Uterus (tissue), 3 donors: ENCODE measurements at regions not wholly inside any gene's neighbourhood (a gene's known extent, or its start where the extent isn't known, plus 50 kb on each side); places are given as distances from the start of the nearest gene placed in this dataset.

Experiments used
- DNase-seq, 2 donors: peaks; one replicate each; pipeline ENCODE4 v3.0.0-alpha.2; 2019 to 2020
- H3K27ac ChIP-seq, 2 donors: fragments of 200-600 bp; sonication (generic); 1 replicate in 1 of 2; 2 replicates in 1 of 2; pipeline ENCODE4 v1.5.1; 2016 to 2018
- H3K27me3 ChIP-seq, 2 donors: fragments of 200-600 bp; sonication (generic); one replicate each; pipeline ENCODE4 v1.5.1; 2018 to 2019; ENCODE audit warnings: control low read depth in 1 of 2
- H3K36me3 ChIP-seq, 2 donors: fragments of 200-600 bp; sonication (generic); one replicate each; pipeline ENCODE4 v1.5.1; 2019; ENCODE audit warnings: control low read depth in 1 of 2
- H3K4me1 ChIP-seq, 2 donors: fragments of 200-600 bp; sonication (generic); one replicate each; pipeline ENCODE4 v1.5.1; 2018 to 2019; ENCODE audit warnings: control low read depth in 1 of 2
- H3K4me3 ChIP-seq, 2 donors: fragments of 200-600 bp; sonication (generic); 1 replicate in 1 of 2; 2 replicates in 1 of 2; pipeline ENCODE4 v1.5.1; 2018 to 2019; ENCODE audit warnings: mild to moderate bottlenecking in 1 of 2
- H3K9me3 ChIP-seq, 2 donors: fragments of 200-600 bp; sonication (generic); one replicate each; pipeline ENCODE4 v1.5.1; 2019; ENCODE audit warnings: control low read depth in 1 of 2
- POLR2A ChIP-seq, 2 donors: fragments of 450-650 bp; IDR thresholded peaks; one replicate each; pipeline ENCODE4 v1.6.1; 2016; ENCODE audit warnings: antibody characterized with exemption in 2 of 2, mild to moderate bottlenecking in 1 of 2, moderate library complexity in 1 of 2
- intact Hi-C: fragments of 100-400 bp; cut with DNase I; formaldehyde crosslinking; loops from one replicate; pipeline ENCODE4 v1.15.1; 2023; ENCODE audit warnings: low total_unique reads
- TF ChIP-seq, protein P1 (sequence below), 4 experiments: fragments of 200-600 bp in 2 of 4; fragments of 450-650 bp in 2 of 4; sonication (generic) in 2 of 4; IDR thresholded peaks; one replicate each; pipeline ENCODE4 v1.5.1; 2016 to 2019; ENCODE audit warnings: antibody characterized with exemption in 4 of 4, mild to moderate bottlenecking in 2 of 4, moderate library complexity in 1 of 4
- donor health status: DM: yes; HTN: yes; CAD: no.

DNA sequence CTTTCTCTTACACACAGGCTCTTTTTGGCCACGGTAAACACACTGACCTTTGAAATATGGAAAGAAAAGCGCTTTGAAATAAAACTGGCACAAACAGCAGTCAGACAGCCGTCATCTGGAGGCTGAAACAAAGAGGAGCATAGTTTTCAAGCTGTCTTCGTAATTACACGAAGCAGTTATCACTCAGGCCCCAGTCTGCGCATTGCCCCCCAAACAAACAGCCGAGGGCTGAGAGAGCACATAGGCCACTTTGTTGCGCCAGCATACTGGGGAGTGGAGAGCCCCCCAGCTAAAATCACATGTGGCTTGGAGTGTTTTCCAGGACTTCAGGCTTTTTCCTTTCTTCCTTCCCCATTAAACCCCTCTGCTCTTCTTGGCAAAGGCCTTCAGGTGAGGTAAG lies 142.9 kb upstream of the BTG1 start:
- peak overlapping the region; percentile 76 to 85 for H3K27ac ChIP-seq
- TF ChIP-seq, protein P1, sequence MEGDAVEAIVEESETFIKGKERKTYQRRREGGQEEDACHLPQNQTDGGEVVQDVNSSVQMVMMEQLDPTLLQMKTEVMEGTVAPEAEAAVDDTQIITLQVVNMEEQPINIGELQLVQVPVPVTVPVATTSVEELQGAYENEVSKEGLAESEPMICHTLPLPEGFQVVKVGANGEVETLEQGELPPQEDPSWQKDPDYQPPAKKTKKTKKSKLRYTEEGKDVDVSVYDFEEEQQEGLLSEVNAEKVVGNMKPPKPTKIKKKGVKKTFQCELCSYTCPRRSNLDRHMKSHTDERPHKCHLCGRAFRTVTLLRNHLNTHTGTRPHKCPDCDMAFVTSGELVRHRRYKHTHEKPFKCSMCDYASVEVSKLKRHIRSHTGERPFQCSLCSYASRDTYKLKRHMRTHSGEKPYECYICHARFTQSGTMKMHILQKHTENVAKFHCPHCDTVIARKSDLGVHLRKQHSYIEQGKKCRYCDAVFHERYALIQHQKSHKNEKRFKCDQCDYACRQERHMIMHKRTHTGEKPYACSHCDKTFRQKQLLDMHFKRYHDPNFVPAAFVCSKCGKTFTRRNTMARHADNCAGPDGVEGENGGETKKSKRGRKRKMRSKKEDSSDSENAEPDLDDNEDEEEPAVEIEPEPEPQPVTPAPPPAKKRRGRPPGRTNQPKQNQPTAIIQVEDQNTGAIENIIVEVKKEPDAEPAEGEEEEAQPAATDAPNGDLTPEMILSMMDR (IDR thresholded peaks at IDR 0.05): no peak
- TF ChIP-seq POLR2A (IDR thresholded peaks at IDR 0.05): no peak
- peak; percentile 43 to 68 for DNase-seq
- H3K4me1 ChIP-seq: no peaks in the 10 kb centered on the region
- H3K4me3 ChIP-seq: no peak overlapping the region
- no peaks in the 10 kb centered on the region for H3K9me3 ChIP-seq
- H3K36me3 ChIP-seq: no peaks in the 10 kb centered on the region
- no peaks in the 10 kb centered on the region for H3K27me3 ChIP-seq
- intact Hi-C loops: no loop called here

DNA sequence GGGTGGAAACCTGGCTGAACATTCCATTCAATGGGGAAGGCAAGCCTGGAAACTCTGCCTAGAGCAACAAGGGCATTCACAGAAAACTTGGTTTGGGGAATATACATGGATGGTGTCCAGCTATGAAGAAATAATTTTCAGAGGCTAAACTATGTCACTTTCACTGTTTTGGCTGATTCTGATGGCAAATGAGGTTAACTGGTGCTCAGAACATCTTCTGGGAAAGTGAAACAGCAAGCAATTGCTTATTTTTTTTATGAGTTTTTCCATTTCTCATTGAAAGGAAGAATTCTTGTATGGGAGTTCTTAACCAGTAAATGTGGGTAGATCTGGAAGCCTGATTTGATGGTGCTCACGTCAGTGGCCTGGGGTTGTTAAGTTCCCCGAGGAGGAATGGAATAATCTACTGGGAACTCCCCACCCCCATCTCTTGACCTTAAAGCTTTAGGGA lies 132.8 kb upstream of the BTG1 start:
- no peak for TF ChIP-seq POLR2A (IDR thresholded peaks at IDR 0.05)
- TF ChIP-seq, protein P1 (IDR thresholded peaks at IDR 0.05): no peak
- H3K4me1 ChIP-seq: peaks cover 0 to 9% of the 10 kb centered on the region in 2 donors
- no peak overlapping the region for H3K4me3 ChIP-seq
- no peaks in the 10 kb centered on the region for H3K9me3 ChIP-seq
- H3K36me3 ChIP-seq: no peaks in the 10 kb centered on the region
- H3K27me3 ChIP-seq: no peaks in the 10 kb centered on the region
- DNase-seq: peak; percentile 43 to 59
- intact Hi-C loops: no loop called here
- peak overlapping the region; percentile 65 to 70 for H3K27ac ChIP-seq

DNA sequence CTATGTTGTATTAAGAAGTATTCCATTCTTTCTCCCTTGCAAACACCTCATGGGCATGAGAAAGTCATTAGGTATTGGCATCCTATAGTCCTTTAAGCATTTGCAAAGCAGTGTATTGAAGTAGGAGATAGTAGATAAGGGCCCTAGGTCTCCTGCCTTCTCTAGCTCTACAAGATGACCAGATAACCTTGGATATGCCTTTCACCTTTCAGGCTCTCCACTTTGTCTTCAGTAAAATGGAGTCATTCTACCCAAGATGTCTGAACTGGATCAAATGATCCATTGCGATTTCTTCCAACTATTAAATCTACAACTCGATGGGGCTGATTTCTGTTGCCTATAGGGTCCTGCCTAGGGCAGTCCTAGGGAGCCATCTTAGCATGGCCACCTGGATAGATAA lies 132.1 kb upstream of the BTG1 start:
- no peak for TF ChIP-seq POLR2A (IDR thresholded peaks at IDR 0.05)
- TF ChIP-seq, protein P1 (IDR thresholded peaks at IDR 0.05): no peak
- H3K4me3 ChIP-seq: no peak overlapping the region
- intact Hi-C loops: no loop called here
- no peaks in the 10 kb centered on the region for H3K36me3 ChIP-seq
- no peaks in the 10 kb centered on the region for H3K27me3 ChIP-seq
- peak overlapping the region; percentile 65 to 70 for H3K27ac ChIP-seq
- H3K9me3 ChIP-seq: no peaks in the 10 kb centered on the region
- DNase-seq: no peak
- H3K4me1 ChIP-seq: peaks cover 0 to 9% of the 10 kb centered on the region in 2 donors

DNA sequence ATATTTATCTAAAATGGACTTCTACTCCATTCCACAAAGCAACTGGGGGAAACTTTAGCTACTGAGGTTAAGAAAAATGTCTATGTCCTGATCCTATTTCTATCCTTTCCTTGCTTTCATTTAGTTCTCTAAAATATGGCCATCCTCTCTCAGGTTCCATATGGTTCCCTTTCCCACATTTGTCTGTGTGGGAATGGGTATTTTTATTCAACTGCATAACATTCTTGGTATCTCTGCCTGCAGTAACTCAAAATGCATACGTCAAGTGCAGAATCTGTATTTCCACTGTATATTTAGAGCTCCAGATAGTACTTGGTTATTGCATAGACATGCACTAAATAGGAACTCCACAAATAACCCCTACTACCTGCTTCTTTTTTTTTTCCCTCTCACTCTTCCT lies 130.6 kb upstream of the BTG1 start:
- TF ChIP-seq, protein P1 (IDR thresholded peaks at IDR 0.05): no peak
- no peak for TF ChIP-seq POLR2A (IDR thresholded peaks at IDR 0.05)
- Histone ChIP-seq H3K36me3 (no peaks in the 10 kb centered on the region), H3K4me1 (peaks cover 0 to 9% of the 10 kb centered on the region in 2 donors), H3K27me3 (no peaks in the 10 kb centered on the region), H3K9me3 (no peaks in the 10 kb centered on the region), H3K4me3 (no peak overlapping the region), H3K27ac (no peak overlapping the region)
- no peak for DNase-seq
- intact Hi-C loops: no loop called here

DNA sequence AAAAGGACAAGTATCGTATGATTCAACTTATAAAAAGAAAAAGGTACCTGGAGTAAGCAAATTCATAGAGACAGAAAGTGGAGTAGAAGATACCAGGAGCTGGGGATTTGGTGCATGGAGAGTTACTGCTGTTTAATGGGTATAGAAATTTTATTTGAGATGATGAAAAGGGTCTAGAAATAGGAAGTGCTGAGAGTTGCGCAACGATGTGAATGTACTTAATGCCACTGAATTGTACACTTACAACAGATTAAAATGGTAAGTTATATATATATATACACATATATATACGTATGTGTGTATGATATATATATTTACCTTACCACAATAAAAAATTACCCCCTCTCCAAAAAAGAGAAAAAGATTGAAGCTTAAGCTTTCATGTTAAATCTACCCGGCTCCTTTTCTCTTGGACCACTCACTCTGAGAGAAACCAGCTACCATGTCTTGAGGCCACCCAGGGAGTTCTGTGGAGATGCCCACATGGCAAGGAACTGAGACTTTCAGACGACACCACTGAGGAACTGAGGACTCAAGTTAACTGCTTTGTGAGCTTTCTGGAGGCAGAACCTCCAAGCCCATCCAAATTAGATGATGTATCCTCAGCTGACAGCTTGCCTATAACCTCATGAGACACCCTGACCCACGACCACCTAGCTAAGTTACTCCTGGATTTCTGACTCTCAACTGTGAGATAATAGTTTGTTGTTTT lies 130.0 kb upstream of the BTG1 start:
- intact Hi-C loops: no loop called here
- no peaks in the 10 kb centered on the region for H3K36me3 ChIP-seq
- H3K4me1 ChIP-seq: peaks cover 0 to 9% of the 10 kb centered on the region in 2 donors
- H3K27me3 ChIP-seq: no peaks in the 10 kb centered on the region
- TF ChIP-seq POLR2A (IDR thresholded peaks at IDR 0.05): no peak
- TF ChIP-seq, protein P1 (IDR thresholded peaks at IDR 0.05): no peak
- H3K27ac ChIP-seq: no peak overlapping the region
- no peak for DNase-seq
- no peaks in the 10 kb centered on the region for H3K9me3 ChIP-seq
- H3K4me3 ChIP-seq: no peak overlapping the region
